ENCODE measurements at regions not wholly inside any gene's neighbourhood (a gene's known extent, or its start where the extent isn't known, plus 50 kb on each side); places are given as distances from the start of the nearest gene placed in this dataset.
A peak's percentile ranks its signal among the peaks of the same experiment; 100 is the strongest.
"Not testable (repeated sequence)": the region's sequence is repeated elsewhere in the genome, so short reads cannot be mapped to it uniquely, and the experiment has no call there.

DNA sequence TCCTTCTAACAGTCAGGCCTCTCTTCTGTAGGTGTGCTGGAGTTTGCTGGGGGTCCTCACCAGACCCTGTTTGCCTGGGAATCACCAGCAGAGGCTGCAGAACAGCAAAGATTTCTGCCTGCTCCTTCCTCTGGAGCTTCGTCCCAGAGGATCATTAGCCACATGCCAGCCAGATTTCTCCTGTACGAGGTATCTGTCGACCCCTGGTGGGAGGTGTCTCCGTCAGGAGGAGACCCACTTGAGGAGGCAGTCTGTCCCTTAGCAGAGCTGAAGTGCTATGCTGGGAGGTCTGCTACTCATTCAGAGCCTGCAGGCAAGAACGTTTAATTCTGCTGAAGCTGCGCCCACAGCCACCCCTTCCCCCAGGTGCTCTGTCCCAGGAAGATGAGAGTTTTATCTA is 611.1 kb upstream of the COBL start:
- Histone ChIP-seq H3F3A (ENCODE audit: low read depth) (no peaks in the 10 kb centered on the region), H3K4me2 (no peak overlapping the region), H2AFZ (replicated peaks) (no peak overlapping the region), H3K9me3 (ENCODE audit: low read depth) (no peaks in the 10 kb centered on the region), H3K27ac (no peak overlapping the region), H3K27me3 (no peaks in the 10 kb centered on the region), H4K20me1 (ENCODE audit: low read depth) (no peaks in the 10 kb centered on the region), H3K79me2 (ENCODE audit: low read depth) (no peaks in the 10 kb centered on the region), H3K4me1 (no peaks in the 10 kb centered on the region), H3K4me3 (no peak overlapping the region), H3K9ac (no peak overlapping the region), H3K36me3 (no peaks in the 10 kb centered on the region)
- no peak overlapping the region for H3K4me3 Mint-ChIP-seq
- peaks cover 23% of the 10 kb centered on the region for H3K9me3 Mint-ChIP-seq
- peaks cover 4% of the 10 kb centered on the region for H3K36me3 Mint-ChIP-seq
- no peak for DNase-seq (ENCODE audit: low spot score)
- no peak for TF ChIP-seq EZH2 (IDR thresholded peaks at IDR 0.05)
- TF ChIP-seq EZH2phosphoT487 (IDR thresholded peaks at IDR 0.05), result no peak
- TF ChIP-seq, protein P1, sequence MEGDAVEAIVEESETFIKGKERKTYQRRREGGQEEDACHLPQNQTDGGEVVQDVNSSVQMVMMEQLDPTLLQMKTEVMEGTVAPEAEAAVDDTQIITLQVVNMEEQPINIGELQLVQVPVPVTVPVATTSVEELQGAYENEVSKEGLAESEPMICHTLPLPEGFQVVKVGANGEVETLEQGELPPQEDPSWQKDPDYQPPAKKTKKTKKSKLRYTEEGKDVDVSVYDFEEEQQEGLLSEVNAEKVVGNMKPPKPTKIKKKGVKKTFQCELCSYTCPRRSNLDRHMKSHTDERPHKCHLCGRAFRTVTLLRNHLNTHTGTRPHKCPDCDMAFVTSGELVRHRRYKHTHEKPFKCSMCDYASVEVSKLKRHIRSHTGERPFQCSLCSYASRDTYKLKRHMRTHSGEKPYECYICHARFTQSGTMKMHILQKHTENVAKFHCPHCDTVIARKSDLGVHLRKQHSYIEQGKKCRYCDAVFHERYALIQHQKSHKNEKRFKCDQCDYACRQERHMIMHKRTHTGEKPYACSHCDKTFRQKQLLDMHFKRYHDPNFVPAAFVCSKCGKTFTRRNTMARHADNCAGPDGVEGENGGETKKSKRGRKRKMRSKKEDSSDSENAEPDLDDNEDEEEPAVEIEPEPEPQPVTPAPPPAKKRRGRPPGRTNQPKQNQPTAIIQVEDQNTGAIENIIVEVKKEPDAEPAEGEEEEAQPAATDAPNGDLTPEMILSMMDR (IDR thresholded peaks at IDR 0.05), result no peak
- no peaks in the 10 kb centered on the region for H3K4me1 Mint-ChIP-seq
- no peak overlapping the region for H3K27ac Mint-ChIP-seq
- peaks cover 5% of the 10 kb centered on the region for H3K27me3 Mint-ChIP-seq (ENCODE audit: insufficient read depth, low read depth)

DNA sequence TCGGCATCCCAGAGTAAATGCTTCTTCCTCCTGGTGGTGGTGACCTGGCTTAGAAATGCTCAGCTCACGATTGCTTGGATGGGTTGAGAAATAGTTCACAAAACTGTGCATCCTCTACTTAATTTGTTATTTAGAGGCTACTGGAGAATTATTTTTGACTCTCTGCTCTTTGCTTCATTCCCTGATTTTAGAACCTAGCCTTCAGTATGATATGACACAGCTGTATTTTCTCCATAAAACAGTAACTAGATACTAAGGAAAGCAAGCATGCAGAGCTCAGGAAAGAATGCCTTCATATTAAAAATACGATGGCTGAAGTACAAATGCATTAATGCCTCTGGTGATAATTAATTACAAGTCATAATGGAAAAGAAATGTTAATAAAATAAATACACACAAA is 602.0 kb upstream of the COBL start:
- H2AFZ ChIP-seq (replicated peaks), result no peak overlapping the region
- no peak overlapping the region for H3K4me3 ChIP-seq
- TF ChIP-seq EZH2phosphoT487 (IDR thresholded peaks at IDR 0.05) (no peak), EZH2 (IDR thresholded peaks at IDR 0.05) (no peak)
- TF ChIP-seq, protein P1 (IDR thresholded peaks at IDR 0.05), result no peak
- H3K9ac ChIP-seq, result no peak overlapping the region
- no peak overlapping the region for H3K27ac ChIP-seq
- H3K4me3 Mint-ChIP-seq, result no peak overlapping the region
- no peak for DNase-seq (ENCODE audit: low spot score)
- no peaks in the 10 kb centered on the region for H3K4me1 Mint-ChIP-seq
- H3K36me3 ChIP-seq, result no peaks in the 10 kb centered on the region
- H3F3A ChIP-seq (ENCODE audit: low read depth), result no peaks in the 10 kb centered on the region
- no peak overlapping the region for H3K4me2 ChIP-seq
- no peak overlapping the region for H3K27ac Mint-ChIP-seq
- no peaks in the 10 kb centered on the region for H4K20me1 ChIP-seq (ENCODE audit: low read depth)
- H3K9me3 Mint-ChIP-seq, result peaks cover 15% of the 10 kb centered on the region
- H3K4me1 ChIP-seq, result no peaks in the 10 kb centered on the region
- peaks cover 2% of the 10 kb centered on the region for H3K36me3 Mint-ChIP-seq
- no peaks in the 10 kb centered on the region for H3K27me3 ChIP-seq
- no peaks in the 10 kb centered on the region for H3K79me2 ChIP-seq (ENCODE audit: low read depth)
- peaks cover 6% of the 10 kb centered on the region for H3K9me3 ChIP-seq (ENCODE audit: low read depth)
- H3K27me3 Mint-ChIP-seq (ENCODE audit: insufficient read depth, low read depth), result no peaks in the 10 kb centered on the region

GRCh38 chr7:51901489-51901840 is 584.9 kb upstream of the COBL start:
- Histone ChIP-seq H3K4me2 (no peak overlapping the region), H3K9ac (no peak overlapping the region), H3K27me3 (no peaks in the 10 kb centered on the region), H3K36me3 (no peaks in the 10 kb centered on the region), H3K79me2 (ENCODE audit: low read depth) (no peaks in the 10 kb centered on the region), H4K20me1 (ENCODE audit: low read depth) (no peaks in the 10 kb centered on the region), H2AFZ (replicated peaks) (no peak overlapping the region), H3K27ac (no peak overlapping the region), H3K9me3 (ENCODE audit: low read depth) (no peaks in the 10 kb centered on the region), H3K4me3 (no peak overlapping the region), H3F3A (ENCODE audit: low read depth) (no peaks in the 10 kb centered on the region), H3K4me1 (no peaks in the 10 kb centered on the region)
- no peak for DNase-seq (ENCODE audit: low spot score)
- H3K27me3 Mint-ChIP-seq (ENCODE audit: insufficient read depth, low read depth), result no peaks in the 10 kb centered on the region
- TF ChIP-seq EZH2 (IDR thresholded peaks at IDR 0.05), result no peak
- TF ChIP-seq EZH2phosphoT487 (IDR thresholded peaks at IDR 0.05), result no peak
- TF ChIP-seq, protein P1 (IDR thresholded peaks at IDR 0.05), result no peak
- peaks cover 17% of the 10 kb centered on the region for H3K9me3 Mint-ChIP-seq
- peaks cover 3% of the 10 kb centered on the region for H3K4me1 Mint-ChIP-seq
- H3K27ac Mint-ChIP-seq, result peak overlapping the region; percentile 63
- H3K4me3 Mint-ChIP-seq, result no peak overlapping the region
- no peaks in the 10 kb centered on the region for H3K36me3 Mint-ChIP-seq

DNA sequence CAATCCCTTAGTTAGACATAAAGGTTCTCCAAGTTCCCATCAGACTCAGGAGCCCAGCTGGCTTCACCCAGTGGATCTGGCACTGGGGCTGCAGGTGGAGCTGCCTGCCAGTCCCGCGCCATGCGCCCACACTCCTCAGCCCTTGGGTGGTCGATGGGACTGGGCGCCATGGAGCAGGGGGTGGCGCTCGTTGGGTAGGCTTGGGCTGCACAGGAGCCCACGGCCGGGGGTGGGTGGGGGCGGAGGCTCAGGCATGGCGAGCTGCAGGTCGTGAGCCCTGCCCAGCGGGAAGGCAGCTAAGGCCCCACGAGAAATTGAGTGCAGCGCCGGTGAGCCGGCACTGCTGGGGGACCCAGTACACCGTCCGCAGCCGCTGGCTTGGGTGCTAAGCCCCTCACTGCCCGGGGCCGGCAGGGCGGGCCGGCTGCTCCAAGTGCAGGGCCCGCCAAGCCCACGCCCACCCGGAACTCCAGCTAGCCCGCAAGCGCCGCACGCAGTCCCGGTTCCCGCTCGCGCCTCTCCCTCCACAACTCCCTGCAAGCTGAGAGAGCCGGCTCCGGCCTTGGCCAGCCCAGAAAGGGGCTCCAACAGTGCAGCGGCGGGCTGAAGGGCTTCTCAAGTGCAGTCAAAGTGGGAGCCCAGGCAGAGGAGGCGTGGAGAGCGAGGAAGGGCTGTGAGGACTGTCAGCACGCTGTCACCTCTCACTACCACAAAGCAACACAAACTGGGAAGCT is 584.3 kb upstream of the COBL start:
- H2AFZ ChIP-seq (replicated peaks); H3K36me3 ChIP-seq; H3K4me1 ChIP-seq; H3K9ac ChIP-seq; H3K4me3 Mint-ChIP-seq; DNase-seq (ENCODE audit: low spot score); H3K27ac ChIP-seq; H3K79me2 ChIP-seq (ENCODE audit: low read depth); H3K4me1 Mint-ChIP-seq; H3F3A ChIP-seq (ENCODE audit: low read depth); H3K27ac Mint-ChIP-seq; H3K4me2 ChIP-seq; H3K36me3 Mint-ChIP-seq; H3K4me3 ChIP-seq; H3K27me3 Mint-ChIP-seq (ENCODE audit: insufficient read depth, low read depth); H3K27me3 ChIP-seq; H4K20me1 ChIP-seq (ENCODE audit: low read depth); H3K9me3 ChIP-seq (ENCODE audit: low read depth): not testable (repeated sequence)
- peaks cover 19% of the 10 kb centered on the region for H3K9me3 Mint-ChIP-seq

Measured in neural progenitor cell (in vitro differentiated cells).